H1 (cell line): ENCODE measurements at regions not wholly inside any gene's neighbourhood (a gene's known extent, or its start where the extent isn't known, plus 50 kb on each side); places are given as distances from the start of the nearest gene placed in this dataset.

Experiments used
- SIRT6 ChIP-seq: IDR thresholded peaks from one replicate; pipeline ENCODE4 v1.7.1; 2012; ENCODE audit warnings: low read length, inconsistent platforms
- TF ChIP-seq, protein P1 (sequence below): fragments of 300-600 bp; sonication (generic); IDR thresholded peaks from 2 replicates; pipeline ENCODE4 v1.7.1; 2012; ENCODE audit warnings: low read length, moderate library complexity, mild to moderate bottlenecking, inconsistent platforms; ENCODE audit not compliant: insufficient replicate concordance

DNA sequence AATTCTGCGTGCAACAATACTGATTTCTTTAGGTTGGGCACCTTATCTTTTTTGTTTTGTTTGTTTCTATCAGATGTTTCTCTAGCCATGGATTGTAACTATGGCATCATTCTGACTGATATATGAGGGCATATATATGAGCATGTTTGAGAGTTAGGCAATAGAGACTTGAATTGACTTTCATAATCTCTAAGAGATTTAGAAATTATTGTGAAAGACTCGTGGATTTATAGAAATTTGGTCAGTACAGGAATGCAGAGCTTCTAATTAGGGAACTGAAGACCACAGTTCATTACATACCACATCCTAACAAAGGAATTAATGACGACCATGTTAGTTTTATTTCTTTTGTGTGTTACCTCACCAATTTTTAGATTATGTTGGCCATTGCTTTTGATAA lies 546.0 kb upstream of the GRAMD2B start (continued):
- TF ChIP-seq, protein P1, sequence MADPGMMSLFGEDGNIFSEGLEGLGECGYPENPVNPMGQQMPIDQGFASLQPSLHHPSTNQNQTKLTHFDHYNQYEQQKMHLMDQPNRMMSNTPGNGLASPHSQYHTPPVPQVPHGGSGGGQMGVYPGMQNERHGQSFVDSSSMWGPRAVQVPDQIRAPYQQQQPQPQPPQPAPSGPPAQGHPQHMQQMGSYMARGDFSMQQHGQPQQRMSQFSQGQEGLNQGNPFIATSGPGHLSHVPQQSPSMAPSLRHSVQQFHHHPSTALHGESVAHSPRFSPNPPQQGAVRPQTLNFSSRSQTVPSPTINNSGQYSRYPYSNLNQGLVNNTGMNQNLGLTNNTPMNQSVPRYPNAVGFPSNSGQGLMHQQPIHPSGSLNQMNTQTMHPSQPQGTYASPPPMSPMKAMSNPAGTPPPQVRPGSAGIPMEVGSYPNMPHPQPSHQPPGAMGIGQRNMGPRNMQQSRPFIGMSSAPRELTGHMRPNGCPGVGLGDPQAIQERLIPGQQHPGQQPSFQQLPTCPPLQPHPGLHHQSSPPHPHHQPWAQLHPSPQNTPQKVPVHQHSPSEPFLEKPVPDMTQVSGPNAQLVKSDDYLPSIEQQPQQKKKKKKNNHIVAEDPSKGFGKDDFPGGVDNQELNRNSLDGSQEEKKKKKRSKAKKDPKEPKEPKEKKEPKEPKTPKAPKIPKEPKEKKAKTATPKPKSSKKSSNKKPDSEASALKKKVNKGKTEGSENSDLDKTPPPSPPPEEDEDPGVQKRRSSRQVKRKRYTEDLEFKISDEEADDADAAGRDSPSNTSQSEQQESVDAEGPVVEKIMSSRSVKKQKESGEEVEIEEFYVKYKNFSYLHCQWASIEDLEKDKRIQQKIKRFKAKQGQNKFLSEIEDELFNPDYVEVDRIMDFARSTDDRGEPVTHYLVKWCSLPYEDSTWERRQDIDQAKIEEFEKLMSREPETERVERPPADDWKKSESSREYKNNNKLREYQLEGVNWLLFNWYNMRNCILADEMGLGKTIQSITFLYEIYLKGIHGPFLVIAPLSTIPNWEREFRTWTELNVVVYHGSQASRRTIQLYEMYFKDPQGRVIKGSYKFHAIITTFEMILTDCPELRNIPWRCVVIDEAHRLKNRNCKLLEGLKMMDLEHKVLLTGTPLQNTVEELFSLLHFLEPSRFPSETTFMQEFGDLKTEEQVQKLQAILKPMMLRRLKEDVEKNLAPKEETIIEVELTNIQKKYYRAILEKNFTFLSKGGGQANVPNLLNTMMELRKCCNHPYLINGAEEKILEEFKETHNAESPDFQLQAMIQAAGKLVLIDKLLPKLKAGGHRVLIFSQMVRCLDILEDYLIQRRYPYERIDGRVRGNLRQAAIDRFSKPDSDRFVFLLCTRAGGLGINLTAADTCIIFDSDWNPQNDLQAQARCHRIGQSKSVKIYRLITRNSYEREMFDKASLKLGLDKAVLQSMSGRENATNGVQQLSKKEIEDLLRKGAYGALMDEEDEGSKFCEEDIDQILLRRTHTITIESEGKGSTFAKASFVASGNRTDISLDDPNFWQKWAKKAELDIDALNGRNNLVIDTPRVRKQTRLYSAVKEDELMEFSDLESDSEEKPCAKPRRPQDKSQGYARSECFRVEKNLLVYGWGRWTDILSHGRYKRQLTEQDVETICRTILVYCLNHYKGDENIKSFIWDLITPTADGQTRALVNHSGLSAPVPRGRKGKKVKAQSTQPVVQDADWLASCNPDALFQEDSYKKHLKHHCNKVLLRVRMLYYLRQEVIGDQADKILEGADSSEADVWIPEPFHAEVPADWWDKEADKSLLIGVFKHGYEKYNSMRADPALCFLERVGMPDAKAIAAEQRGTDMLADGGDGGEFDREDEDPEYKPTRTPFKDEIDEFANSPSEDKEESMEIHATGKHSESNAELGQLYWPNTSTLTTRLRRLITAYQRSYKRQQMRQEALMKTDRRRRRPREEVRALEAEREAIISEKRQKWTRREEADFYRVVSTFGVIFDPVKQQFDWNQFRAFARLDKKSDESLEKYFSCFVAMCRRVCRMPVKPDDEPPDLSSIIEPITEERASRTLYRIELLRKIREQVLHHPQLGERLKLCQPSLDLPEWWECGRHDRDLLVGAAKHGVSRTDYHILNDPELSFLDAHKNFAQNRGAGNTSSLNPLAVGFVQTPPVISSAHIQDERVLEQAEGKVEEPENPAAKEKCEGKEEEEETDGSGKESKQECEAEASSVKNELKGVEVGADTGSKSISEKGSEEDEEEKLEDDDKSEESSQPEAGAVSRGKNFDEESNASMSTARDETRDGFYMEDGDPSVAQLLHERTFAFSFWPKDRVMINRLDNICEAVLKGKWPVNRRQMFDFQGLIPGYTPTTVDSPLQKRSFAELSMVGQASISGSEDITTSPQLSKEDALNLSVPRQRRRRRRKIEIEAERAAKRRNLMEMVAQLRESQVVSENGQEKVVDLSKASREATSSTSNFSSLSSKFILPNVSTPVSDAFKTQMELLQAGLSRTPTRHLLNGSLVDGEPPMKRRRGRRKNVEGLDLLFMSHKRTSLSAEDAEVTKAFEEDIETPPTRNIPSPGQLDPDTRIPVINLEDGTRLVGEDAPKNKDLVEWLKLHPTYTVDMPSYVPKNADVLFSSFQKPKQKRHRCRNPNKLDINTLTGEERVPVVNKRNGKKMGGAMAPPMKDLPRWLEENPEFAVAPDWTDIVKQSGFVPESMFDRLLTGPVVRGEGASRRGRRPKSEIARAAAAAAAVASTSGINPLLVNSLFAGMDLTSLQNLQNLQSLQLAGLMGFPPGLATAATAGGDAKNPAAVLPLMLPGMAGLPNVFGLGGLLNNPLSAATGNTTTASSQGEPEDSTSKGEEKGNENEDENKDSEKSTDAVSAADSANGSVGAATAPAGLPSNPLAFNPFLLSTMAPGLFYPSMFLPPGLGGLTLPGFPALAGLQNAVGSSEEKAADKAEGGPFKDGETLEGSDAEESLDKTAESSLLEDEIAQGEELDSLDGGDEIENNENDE = no peak
- no peak for TF ChIP-seq SIRT6
